ENCODE measurements at regions not wholly inside any gene's neighbourhood (a gene's known extent, or its start where the extent isn't known, plus 50 kb on each side); places are given as distances from the start of the nearest gene placed in this dataset.
"Not testable (repeated sequence)": the region's sequence is repeated elsewhere in the genome, so short reads cannot be mapped to it uniquely, and the experiment has no call there.

GRCh38 chr5:174800435-174800834, 76.1 kb downstream of the MSX2 start:
- Histone ChIP-seq H3K4me3 (ENCODE audit: low read depth, low read length) (no peak overlapping the region), H3K9me3 (ENCODE audit: control insufficient read depth, insufficient read depth, low read length) (no peaks in the 10 kb centered on the region), H3K4me1 (ENCODE audit: control insufficient read depth, insufficient read depth, low read length) (peaks cover 2% of the 10 kb centered on the region), H3K27me3 (ENCODE audit: control insufficient read depth, insufficient read depth, low read length) (peaks cover 5% of the 10 kb centered on the region), H3K27ac (ENCODE audit: low read depth, low read length) (no peak overlapping the region), H3K36me3 (ENCODE audit: control insufficient read depth, insufficient read depth, low read length) (no peaks in the 10 kb centered on the region)
- no peak for DNase-seq (ENCODE audit: low read depth in 4 of 6, low spot score in 6 of 6)

GRCh38 chr5:174799121-174799520, 74.7 kb downstream of the MSX2 start:
- Histone ChIP-seq H3K4me1 (ENCODE audit: control insufficient read depth, insufficient read depth, low read length) (peaks cover 2% of the 10 kb centered on the region), H3K36me3 (ENCODE audit: control insufficient read depth, insufficient read depth, low read length) (no peaks in the 10 kb centered on the region), H3K27ac (ENCODE audit: low read depth, low read length) (no peak overlapping the region), H3K9me3 (ENCODE audit: control insufficient read depth, insufficient read depth, low read length) (no peaks in the 10 kb centered on the region), H3K27me3 (ENCODE audit: control insufficient read depth, insufficient read depth, low read length) (peaks cover 5% of the 10 kb centered on the region), H3K4me3 (ENCODE audit: low read depth, low read length) (no peak overlapping the region)
- peak in 2 of 6 donors; percentile 53 to 69 for DNase-seq (ENCODE audit: low read depth in 4 of 6, low spot score in 6 of 6)
- 81% methylated on average over 5 of the region's 8 CpGs for WGBS (ENCODE audit: insufficient coverage)

GRCh38 chr5:174798551-174798951, 74.2 kb downstream of the MSX2 start:
- 76% methylated on average over 3 of the region's 7 CpGs for WGBS (ENCODE audit: insufficient coverage)
- Histone ChIP-seq H3K9me3 (ENCODE audit: control insufficient read depth, insufficient read depth, low read length) (no peaks in the 10 kb centered on the region), H3K4me1 (ENCODE audit: control insufficient read depth, insufficient read depth, low read length) (peaks cover 7% of the 10 kb centered on the region), H3K27ac (ENCODE audit: low read depth, low read length) (no peak overlapping the region), H3K27me3 (ENCODE audit: control insufficient read depth, insufficient read depth, low read length) (peaks cover 5% of the 10 kb centered on the region), H3K36me3 (ENCODE audit: control insufficient read depth, insufficient read depth, low read length) (no peaks in the 10 kb centered on the region), H3K4me3 (ENCODE audit: low read depth, low read length) (no peak overlapping the region)
- DNase-seq (ENCODE audit: low read depth in 4 of 6, low spot score in 6 of 6), result no peak

GRCh38 chr5:174796711-174797192, 72.4 kb downstream of the MSX2 start:
- 82% methylated on average over 4 of the region's 7 CpGs for WGBS (ENCODE audit: insufficient coverage)
- no peak overlapping the region for H3K27ac ChIP-seq (ENCODE audit: low read depth, low read length)
- peaks cover 5% of the 10 kb centered on the region for H3K27me3 ChIP-seq (ENCODE audit: control insufficient read depth, insufficient read depth, low read length)
- H3K4me3 ChIP-seq (ENCODE audit: low read depth, low read length), result no peak overlapping the region
- DNase-seq (ENCODE audit: low read depth in 4 of 6, low spot score in 6 of 6), result no peak
- H3K4me1 ChIP-seq (ENCODE audit: control insufficient read depth, insufficient read depth, low read length), result peaks cover 12% of the 10 kb centered on the region
- H3K9me3 ChIP-seq (ENCODE audit: control insufficient read depth, insufficient read depth, low read length), result no peaks in the 10 kb centered on the region
- no peaks in the 10 kb centered on the region for H3K36me3 ChIP-seq (ENCODE audit: control insufficient read depth, insufficient read depth, low read length)

- 55% methylated on average over 6 of the region's 11 CpGs for WGBS (ENCODE audit: insufficient coverage)
- Histone ChIP-seq H3K4me3 (ENCODE audit: low read depth, low read length) (no peak overlapping the region), H3K9me3 (ENCODE audit: control insufficient read depth, insufficient read depth, low read length) (no peaks in the 10 kb centered on the region), H3K27ac (ENCODE audit: low read depth, low read length) (no peak overlapping the region), H3K4me1 (ENCODE audit: control insufficient read depth, insufficient read depth, low read length) (peaks cover 12% of the 10 kb centered on the region), H3K27me3 (ENCODE audit: control insufficient read depth, insufficient read depth, low read length) (peaks cover 5% of the 10 kb centered on the region), H3K36me3 (ENCODE audit: control insufficient read depth, insufficient read depth, low read length) (no peaks in the 10 kb centered on the region)
- no peak for DNase-seq (ENCODE audit: low read depth in 4 of 6, low spot score in 6 of 6)
Measured at GRCh38 chr5:174794931-174795672, 70.7 kb downstream of the MSX2 start.

- DNase-seq (ENCODE audit: low read depth in 4 of 6, low spot score in 6 of 6), result peak; percentile 54 to 89 (median 60)
- H3K27me3 ChIP-seq (ENCODE audit: control insufficient read depth, insufficient read depth, low read length), result peaks cover 5% of the 10 kb centered on the region
- H3K4me1 ChIP-seq (ENCODE audit: control insufficient read depth, insufficient read depth, low read length), result peaks cover 10% of the 10 kb centered on the region
- no peaks in the 10 kb centered on the region for H3K36me3 ChIP-seq (ENCODE audit: control insufficient read depth, insufficient read depth, low read length)
- no peak overlapping the region for H3K27ac ChIP-seq (ENCODE audit: low read depth, low read length)
- no peaks in the 10 kb centered on the region for H3K9me3 ChIP-seq (ENCODE audit: control insufficient read depth, insufficient read depth, low read length)
- WGBS (ENCODE audit: insufficient coverage), result under 1% methylated on average over 28 of the region's 31 CpGs
- H3K4me3 ChIP-seq (ENCODE audit: low read depth, low read length), result no peak overlapping the region
Measured at GRCh38 chr5:174793684-174794328, 69.4 kb downstream of the MSX2 start.

GRCh38 chr5:174793076-174793475, 68.7 kb downstream of the MSX2 start:
- no peaks in the 10 kb centered on the region for H3K36me3 ChIP-seq (ENCODE audit: control insufficient read depth, insufficient read depth, low read length)

GRCh38 chr5:174792265-174792664, 67.9 kb downstream of the MSX2 start:
- DNase-seq (ENCODE audit: low read depth in 4 of 6, low spot score in 6 of 6); H3K27ac ChIP-seq (ENCODE audit: low read depth, low read length); H3K4me1 ChIP-seq (ENCODE audit: control insufficient read depth, insufficient read depth, low read length); H3K27me3 ChIP-seq (ENCODE audit: control insufficient read depth, insufficient read depth, low read length); H3K36me3 ChIP-seq (ENCODE audit: control insufficient read depth, insufficient read depth, low read length); H3K9me3 ChIP-seq (ENCODE audit: control insufficient read depth, insufficient read depth, low read length); H3K4me3 ChIP-seq (ENCODE audit: low read depth, low read length): not testable (repeated sequence)
- WGBS (ENCODE audit: insufficient coverage), result no CpG with 5 or more reads among the region's 1 CpG

More at GRCh38 chr5:174793076-174793475, 68.7 kb downstream of the MSX2 start:
- H3K9me3 ChIP-seq (ENCODE audit: control insufficient read depth, insufficient read depth, low read length), result no peaks in the 10 kb centered on the region
- DNase-seq (ENCODE audit: low read depth in 4 of 6, low spot score in 6 of 6), result no peak
- 67% methylated on average over 5 of the region's 6 CpGs for WGBS (ENCODE audit: insufficient coverage)
- H3K27ac ChIP-seq (ENCODE audit: low read depth, low read length), result no peak overlapping the region
- no peak overlapping the region for H3K4me3 ChIP-seq (ENCODE audit: low read depth, low read length)
- peaks cover 10% of the 10 kb centered on the region for H3K4me1 ChIP-seq (ENCODE audit: control insufficient read depth, insufficient read depth, low read length)
- peaks cover under 1% of the 10 kb centered on the region for H3K27me3 ChIP-seq (ENCODE audit: control insufficient read depth, insufficient read depth, low read length)

GRCh38 chr5:174790906-174791305, 66.5 kb downstream of the MSX2 start:
- no peak for DNase-seq (ENCODE audit: low read depth in 4 of 6, low spot score in 6 of 6)
- no peaks in the 10 kb centered on the region for H3K9me3 ChIP-seq (ENCODE audit: control insufficient read depth, insufficient read depth, low read length)
- peaks cover 10% of the 10 kb centered on the region for H3K4me1 ChIP-seq (ENCODE audit: control insufficient read depth, insufficient read depth, low read length)
- H3K4me3 ChIP-seq (ENCODE audit: low read depth, low read length), result no peak overlapping the region
- no CpG with 5 or more reads among the region's 4 CpGs for WGBS (ENCODE audit: insufficient coverage)
- H3K36me3 ChIP-seq (ENCODE audit: control insufficient read depth, insufficient read depth, low read length), result no peaks in the 10 kb centered on the region
- no peak overlapping the region for H3K27ac ChIP-seq (ENCODE audit: low read depth, low read length)
- H3K27me3 ChIP-seq (ENCODE audit: control insufficient read depth, insufficient read depth, low read length), result no peaks in the 10 kb centered on the region

GRCh38 chr5:174789596-174789995, 65.2 kb downstream of the MSX2 start:
- peaks cover 10% of the 10 kb centered on the region for H3K4me1 ChIP-seq (ENCODE audit: control insufficient read depth, insufficient read depth, low read length)
- H3K27ac ChIP-seq (ENCODE audit: low read depth, low read length), result no peak overlapping the region
- H3K4me3 ChIP-seq (ENCODE audit: low read depth, low read length), result no peak overlapping the region
- no peaks in the 10 kb centered on the region for H3K27me3 ChIP-seq (ENCODE audit: control insufficient read depth, insufficient read depth, low read length)
- H3K36me3 ChIP-seq (ENCODE audit: control insufficient read depth, insufficient read depth, low read length), result no peaks in the 10 kb centered on the region
- no peak for DNase-seq (ENCODE audit: low read depth in 4 of 6, low spot score in 6 of 6)
- H3K9me3 ChIP-seq (ENCODE audit: control insufficient read depth, insufficient read depth, low read length), result peaks cover 4% of the 10 kb centered on the region
- 80% methylated on average over 3 of the region's 4 CpGs for WGBS (ENCODE audit: insufficient coverage)

Data from spinal cord (tissue), 9 donors.